ENCODE measurements at regions not wholly inside any gene's neighbourhood (a gene's known extent, or its start where the extent isn't known, plus 50 kb on each side); places are given as distances from the start of the nearest gene placed in this dataset.

DNA sequence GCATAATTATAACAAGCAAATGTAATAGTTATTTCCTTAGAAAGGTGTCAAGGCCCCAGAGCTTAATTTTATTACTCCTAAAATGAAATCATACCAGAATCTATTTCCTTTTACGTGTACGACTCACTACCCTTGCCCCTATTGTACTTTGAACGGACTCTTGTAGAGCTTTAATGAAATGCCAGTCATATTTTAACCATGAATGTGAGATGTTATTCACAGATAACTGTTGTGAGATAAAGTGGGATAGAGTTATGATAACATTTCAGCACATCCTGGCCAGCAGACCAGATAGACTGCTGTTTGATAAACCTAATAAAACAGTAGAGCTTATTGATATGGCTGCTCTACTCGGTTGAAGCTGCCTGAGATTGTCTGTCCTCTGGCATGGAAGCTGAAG, 500.8 kb upstream of the PBX1 start:
- Histone ChIP-seq H3K4me3 (replicated peaks; ENCODE audit: insufficient read depth, low read length) (no peak overlapping the region), H3K27ac (replicated peaks) (no peak overlapping the region), H3K27me3 (ENCODE audit: insufficient read depth, poor library complexity, severe bottlenecking) (no peaks in the 10 kb centered on the region)
- TF ChIP-seq CTCF (IDR thresholded peaks at IDR 0.05; ENCODE audit: insufficient read depth, low read length) (no peak), SPI1 (IDR thresholded peaks at IDR 0.05; ENCODE audit: borderline replicate concordance, low read depth) (no peak), POLR2AphosphoS5 (IDR thresholded peaks at IDR 0.05; ENCODE audit: low read depth) (no peak)
- no peak for DNase-seq (ENCODE audit: low read depth in 1 of 2, low spot score in 1 of 2)

GRCh38 chr1:164061528-164061927, 497.5 kb upstream of the PBX1 start:
- no peaks in the 10 kb centered on the region for H3K27me3 ChIP-seq (ENCODE audit: insufficient read depth, poor library complexity, severe bottlenecking)
- TF ChIP-seq GABPA (IDR thresholded peaks at IDR 0.05; ENCODE audit: low read depth) (no peak), CTCF (IDR thresholded peaks at IDR 0.05; ENCODE audit: insufficient read depth, low read length) (no peak), SPI1 (IDR thresholded peaks at IDR 0.05; ENCODE audit: borderline replicate concordance, low read depth) (no peak), REST (IDR thresholded peaks at IDR 0.05; ENCODE audit: insufficient replicate concordance, low read depth) (no peak), POLR2AphosphoS5 (IDR thresholded peaks at IDR 0.05; ENCODE audit: low read depth) (no peak)
- no peak overlapping the region for H3K27ac ChIP-seq (replicated peaks)
- no peak overlapping the region for H3K4me3 ChIP-seq (replicated peaks; ENCODE audit: insufficient read depth, low read length)
- DNase-seq (ENCODE audit: low read depth in 1 of 2, low spot score in 1 of 2), result no peak

GRCh38 chr1:164064501-164064900, 494.5 kb upstream of the PBX1 start:
- TF ChIP-seq POLR2AphosphoS5 (IDR thresholded peaks at IDR 0.05; ENCODE audit: low read depth), result no peak
- no peak for TF ChIP-seq SPI1 (IDR thresholded peaks at IDR 0.05; ENCODE audit: borderline replicate concordance, low read depth)
- TF ChIP-seq GABPA (IDR thresholded peaks at IDR 0.05; ENCODE audit: low read depth), result no peak
- DNase-seq (ENCODE audit: low read depth in 1 of 2, low spot score in 1 of 2), result no peak
- no peak overlapping the region for H3K27ac ChIP-seq (replicated peaks)
- no peak overlapping the region for H3K4me3 ChIP-seq (replicated peaks; ENCODE audit: insufficient read depth, low read length)
- no peaks in the 10 kb centered on the region for H3K27me3 ChIP-seq (ENCODE audit: insufficient read depth, poor library complexity, severe bottlenecking)

DNA sequence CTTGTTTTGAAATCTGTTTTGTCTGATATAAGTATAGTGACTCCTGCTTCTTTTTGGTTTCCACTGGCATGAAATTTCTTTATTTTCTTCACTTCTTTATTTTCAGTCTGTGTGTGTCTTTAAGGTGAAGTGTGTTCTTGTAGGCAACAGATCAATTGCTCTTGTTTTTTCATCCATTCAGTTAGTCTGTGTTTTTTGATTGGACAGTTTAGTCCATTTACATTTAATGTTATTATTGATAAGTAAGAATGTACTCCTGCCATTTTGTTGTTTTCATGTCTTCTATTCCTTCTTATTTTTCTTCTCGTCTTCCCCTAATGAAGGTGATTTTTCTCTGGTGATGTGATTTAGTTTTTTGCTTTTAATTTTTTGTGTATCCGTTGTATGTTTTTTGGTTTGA, 487.7 kb upstream of the PBX1 start:
- TF ChIP-seq POLR2AphosphoS5 (IDR thresholded peaks at IDR 0.05; ENCODE audit: low read depth) (no peak), SPI1 (IDR thresholded peaks at IDR 0.05; ENCODE audit: borderline replicate concordance, low read depth) (no peak), GABPA (IDR thresholded peaks at IDR 0.05; ENCODE audit: low read depth) (no peak), REST (IDR thresholded peaks at IDR 0.05; ENCODE audit: insufficient replicate concordance, low read depth) (no peak), CTCF (IDR thresholded peaks at IDR 0.05; ENCODE audit: insufficient read depth, low read length) (no peak)
- H3K4me3 ChIP-seq (replicated peaks; ENCODE audit: insufficient read depth, low read length), result no peak overlapping the region
- H3K27ac ChIP-seq (replicated peaks), result no peak overlapping the region
- DNase-seq (ENCODE audit: low read depth in 1 of 2, low spot score in 1 of 2), result no peak
- H3K27me3 ChIP-seq (ENCODE audit: insufficient read depth, poor library complexity, severe bottlenecking), result no peaks in the 10 kb centered on the region

Measured in HL-60 (cell line).